Tibial artery (tissue), 4 donors: ENCODE measurements at regions not wholly inside any gene's neighbourhood (a gene's known extent, or its start where the extent isn't known, plus 50 kb on each side); places are given as distances from the start of the nearest gene placed in this dataset.

Experiments used
- DNase-seq, 2 donors: peaks; one replicate each; pipeline ENCODE4 v3.0.0-alpha.2; 2019
- H3K27ac ChIP-seq, 2 donors: fragments of 200-600 bp; sonication (generic) in 1 of 2; 1 replicate in 1 of 2; 2 replicates in 1 of 2; pipeline ENCODE4 v1.5.1; 2018 to 2019; ENCODE audit warnings: mild to moderate bottlenecking in 1 of 2
- H3K27me3 ChIP-seq, 2 donors: fragments of 200-600 bp; sonication (generic) in 1 of 2; one replicate each; pipeline versions ENCODE4 v1.5.1 to v1.6.0; 2016 to 2019
- H3K36me3 ChIP-seq, 3 donors: fragments of 200-600 bp; sonication (generic) in 2 of 3; one replicate each; pipeline ENCODE4 v1.5.1; 2016 to 2019; ENCODE audit warnings: mild to moderate bottlenecking in 2 of 3
- H3K4me1 ChIP-seq, 4 donors: fragments of 200-600 bp; sonication (generic) in 2 of 4; 1 replicate in 3 of 4; 2 replicates in 1 of 4; pipeline ENCODE4 v1.5.1; 2016 to 2019
- H3K4me3 ChIP-seq, 2 donors: fragments of 200-600 bp; sonication (generic) in 1 of 2; 1 replicate in 1 of 2; 2 replicates in 1 of 2; pipeline ENCODE4 v1.5.1; 2018 to 2019; ENCODE audit warnings: mild to moderate bottlenecking in 2 of 2
- H3K9me3 ChIP-seq, 3 donors: fragments of 200-600 bp; sonication (generic) in 1 of 3; one replicate each; pipeline ENCODE4 v1.5.1; 2016 to 2019
- CTCF ChIP-seq, 2 experiments: fragments of 200-600 bp in 1 of 2; fragments of 450-650 bp in 1 of 2; IDR thresholded peaks; one replicate each; pipeline ENCODE4 v1.5.1; 2017 to 2019; ENCODE audit warnings: antibody characterized with exemption in 2 of 2, mild to moderate bottlenecking in 1 of 2, moderate library complexity in 1 of 2
- intact Hi-C: fragments of 100-400 bp; cut with DNase I; formaldehyde crosslinking; loops from one replicate; pipeline ENCODE4 v1.15.0; 2023; ENCODE audit warnings: low total_unique reads

DNA sequence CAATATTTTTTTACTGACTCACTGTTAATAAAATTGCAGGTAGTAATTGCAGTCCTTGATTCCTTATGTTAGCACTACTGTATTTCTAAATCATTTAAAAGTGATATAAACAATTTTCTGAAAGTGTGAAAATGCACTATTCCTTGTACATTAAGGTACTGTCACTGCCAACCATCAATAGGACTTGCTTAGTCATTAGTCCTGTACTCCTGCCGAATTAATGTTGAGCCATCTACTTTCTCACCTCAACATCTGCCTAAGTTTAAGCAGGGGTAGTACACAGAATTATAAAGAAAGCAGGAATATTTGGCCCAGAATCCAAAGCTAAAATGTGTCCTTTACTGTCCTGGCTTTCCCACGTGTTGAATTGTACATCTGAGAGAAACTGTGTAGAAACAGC, 87.0 kb upstream of the TRPC3 start:
- Histone ChIP-seq H3K4me1 (peaks cover 0 to 8% (median 0%) of the 10 kb centered on the region in 4 donors), H3K36me3 (no peaks in the 10 kb centered on the region), H3K27ac (no peak overlapping the region), H3K4me3 (no peak overlapping the region), H3K27me3 (no peaks in the 10 kb centered on the region), H3K9me3 (no peaks in the 10 kb centered on the region)
- TF ChIP-seq CTCF (IDR thresholded peaks at IDR 0.05), result no peak
- intact Hi-C loops, result no loop called here
- no peak for DNase-seq

- no peak for DNase-seq
- no peak for TF ChIP-seq CTCF (IDR thresholded peaks at IDR 0.05)
- Histone ChIP-seq H3K27me3 (no peaks in the 10 kb centered on the region), H3K4me3 (no peak overlapping the region), H3K27ac (no peak overlapping the region), H3K4me1 (no peaks in the 10 kb centered on the region), H3K36me3 (no peaks in the 10 kb centered on the region), H3K9me3 (peaks cover 0 to 7% (median 5%) of the 10 kb centered on the region in 3 donors)
- intact Hi-C loops, result no loop called here
Observed at GRCh38 chr4:122034619-122035018, 82.8 kb upstream of the TRPC3 start.

DNA sequence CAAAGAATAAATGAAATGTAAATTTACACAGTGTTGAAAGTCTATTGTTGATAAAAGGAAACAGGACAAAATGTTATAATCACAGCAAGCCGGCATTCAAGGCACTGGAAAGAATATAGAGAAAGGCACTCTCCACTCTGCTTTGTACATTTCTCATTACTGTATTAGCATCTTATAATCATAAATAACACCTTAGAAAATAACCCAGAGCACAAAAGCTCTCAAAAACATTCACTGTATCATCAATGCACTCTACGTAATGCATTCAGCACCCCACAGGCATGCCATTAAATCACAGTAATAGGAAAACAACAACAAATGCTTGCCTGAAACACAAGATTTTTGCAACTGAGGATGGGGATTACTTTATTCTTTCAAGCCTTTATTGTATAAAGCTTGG, 75.3 kb upstream of the TRPC3 start:
- intact Hi-C loops, result no loop called here
- H3K27ac ChIP-seq, result no peak overlapping the region
- H3K27me3 ChIP-seq, result no peaks in the 10 kb centered on the region
- no peaks in the 10 kb centered on the region for H3K4me1 ChIP-seq
- no peak for DNase-seq
- no peak for TF ChIP-seq CTCF (IDR thresholded peaks at IDR 0.05)
- H3K9me3 ChIP-seq, result peaks cover 0 to 7% (median 5%) of the 10 kb centered on the region in 3 donors
- no peak overlapping the region for H3K4me3 ChIP-seq
- no peaks in the 10 kb centered on the region for H3K36me3 ChIP-seq

DNA sequence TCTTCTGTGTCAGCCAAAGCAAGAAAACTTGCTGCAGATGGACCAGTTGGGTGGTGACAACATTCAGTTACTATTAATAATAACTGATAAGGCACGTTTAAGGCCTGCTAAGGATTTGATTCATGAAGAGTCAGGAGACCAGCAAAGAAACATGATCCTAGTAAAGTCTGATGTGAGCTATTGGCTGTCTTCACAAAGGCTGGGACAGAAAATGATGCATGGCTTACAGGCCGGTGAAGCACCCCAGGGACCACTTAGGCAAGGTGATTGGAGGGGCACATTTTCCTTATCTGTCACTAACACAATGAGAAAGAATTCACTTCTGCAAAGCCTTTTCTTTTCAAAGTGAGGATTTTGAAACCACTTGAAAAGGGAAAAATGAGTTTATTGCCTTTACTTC, 65.4 kb upstream of the TRPC3 start:
- H3K9me3 ChIP-seq, result no peaks in the 10 kb centered on the region
- no peak for DNase-seq
- no peak overlapping the region for H3K27ac ChIP-seq
- H3K36me3 ChIP-seq, result no peaks in the 10 kb centered on the region
- no peak for TF ChIP-seq CTCF (IDR thresholded peaks at IDR 0.05)
- no peak overlapping the region for H3K4me3 ChIP-seq
- intact Hi-C loops, result no loop called here
- H3K4me1 ChIP-seq, result no peaks in the 10 kb centered on the region
- no peaks in the 10 kb centered on the region for H3K27me3 ChIP-seq

GRCh38 chr4:122015203-122015602, 63.3 kb upstream of the TRPC3 start:
- Histone ChIP-seq H3K9me3 (no peaks in the 10 kb centered on the region), H3K36me3 (no peaks in the 10 kb centered on the region), H3K4me1 (no peaks in the 10 kb centered on the region), H3K27ac (no peak overlapping the region), H3K27me3 (no peaks in the 10 kb centered on the region), H3K4me3 (no peak overlapping the region)
- intact Hi-C loops, result no loop called here
- no peak for DNase-seq
- no peak for TF ChIP-seq CTCF (IDR thresholded peaks at IDR 0.05)

GRCh38 chr4:122012735-122013134, 60.9 kb upstream of the TRPC3 start:
- Histone ChIP-seq H3K27me3 (no peaks in the 10 kb centered on the region), H3K4me1 (no peaks in the 10 kb centered on the region), H3K4me3 (no peak overlapping the region), H3K27ac (no peak overlapping the region), H3K36me3 (no peaks in the 10 kb centered on the region), H3K9me3 (no peaks in the 10 kb centered on the region)
- intact Hi-C loops, result no loop called here
- DNase-seq, result no peak
- TF ChIP-seq CTCF (IDR thresholded peaks at IDR 0.05), result no peak
